ENCODE measurements at regions not wholly inside any gene's neighbourhood (a gene's known extent, or its start where the extent isn't known, plus 50 kb on each side); places are given as distances from the start of the nearest gene placed in this dataset.

DNA sequence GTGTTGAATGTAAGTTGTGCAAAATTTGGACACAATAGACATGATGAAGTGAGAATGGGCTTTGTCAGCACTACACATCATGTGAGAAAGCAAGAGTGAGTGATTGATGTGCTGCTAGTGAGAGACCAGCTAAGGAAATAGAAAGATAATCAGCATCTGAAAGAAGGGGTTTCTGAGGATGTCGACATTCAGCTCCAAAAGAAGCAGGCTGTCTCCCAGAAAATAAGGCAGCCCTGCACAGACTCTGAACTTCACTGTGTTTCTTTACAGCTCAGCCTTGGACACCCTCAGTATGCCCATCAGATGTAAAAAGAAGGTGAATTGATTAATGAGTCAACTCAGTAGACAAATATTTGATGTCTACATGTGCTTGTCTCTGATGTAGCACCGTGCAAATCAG, 80.8 kb upstream of the ADCY2 start:
- no peak overlapping the region for H3K4me3 ChIP-seq (ENCODE audit: low read depth, low read length)
- no peak for DNase-seq (ENCODE audit: low read depth)
- TF ChIP-seq, protein P1, sequence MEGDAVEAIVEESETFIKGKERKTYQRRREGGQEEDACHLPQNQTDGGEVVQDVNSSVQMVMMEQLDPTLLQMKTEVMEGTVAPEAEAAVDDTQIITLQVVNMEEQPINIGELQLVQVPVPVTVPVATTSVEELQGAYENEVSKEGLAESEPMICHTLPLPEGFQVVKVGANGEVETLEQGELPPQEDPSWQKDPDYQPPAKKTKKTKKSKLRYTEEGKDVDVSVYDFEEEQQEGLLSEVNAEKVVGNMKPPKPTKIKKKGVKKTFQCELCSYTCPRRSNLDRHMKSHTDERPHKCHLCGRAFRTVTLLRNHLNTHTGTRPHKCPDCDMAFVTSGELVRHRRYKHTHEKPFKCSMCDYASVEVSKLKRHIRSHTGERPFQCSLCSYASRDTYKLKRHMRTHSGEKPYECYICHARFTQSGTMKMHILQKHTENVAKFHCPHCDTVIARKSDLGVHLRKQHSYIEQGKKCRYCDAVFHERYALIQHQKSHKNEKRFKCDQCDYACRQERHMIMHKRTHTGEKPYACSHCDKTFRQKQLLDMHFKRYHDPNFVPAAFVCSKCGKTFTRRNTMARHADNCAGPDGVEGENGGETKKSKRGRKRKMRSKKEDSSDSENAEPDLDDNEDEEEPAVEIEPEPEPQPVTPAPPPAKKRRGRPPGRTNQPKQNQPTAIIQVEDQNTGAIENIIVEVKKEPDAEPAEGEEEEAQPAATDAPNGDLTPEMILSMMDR (IDR thresholded peaks at IDR 0.05; ENCODE audit: insufficient read depth, low read depth, low read length, missing control alignments) = no peak

- no peak for DNase-seq (ENCODE audit: low read depth)
Measured at GRCh38 chr5:7317751-7318150, 78.2 kb upstream of the ADCY2 start.

DNA sequence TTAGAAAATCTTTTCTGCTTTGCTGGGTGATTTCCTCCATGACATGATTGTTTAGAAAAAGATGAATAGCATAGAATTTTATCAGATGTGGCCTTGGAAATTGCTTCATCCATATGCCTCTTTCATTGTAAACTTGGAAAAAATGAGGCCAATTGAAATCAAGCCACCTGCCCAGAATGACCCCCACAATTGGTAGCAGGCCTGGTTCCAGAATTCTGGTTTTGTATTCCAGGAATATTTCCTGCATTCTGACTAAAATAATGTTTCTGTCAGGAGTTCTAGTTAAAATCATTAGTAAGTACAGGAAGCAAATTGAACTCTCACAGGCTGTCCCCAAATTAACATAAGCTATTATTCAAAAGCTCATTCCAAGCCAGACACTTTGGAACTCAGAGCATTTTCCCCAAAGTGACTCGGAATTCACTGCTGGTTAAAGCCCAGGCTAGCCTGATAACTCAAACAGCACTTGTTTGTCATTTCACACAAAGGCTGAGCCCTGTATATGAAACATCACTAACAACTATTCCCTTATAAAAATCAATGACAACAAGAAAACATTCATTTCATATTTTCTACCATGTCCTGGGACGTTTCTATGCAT, 75.1 kb upstream of the ADCY2 start:
- no peak for DNase-seq (ENCODE audit: low read depth)
- no peak overlapping the region for H3K4me3 ChIP-seq (ENCODE audit: low read depth, low read length)
- TF ChIP-seq, protein P1 (IDR thresholded peaks at IDR 0.05; ENCODE audit: insufficient read depth, low read depth, low read length, missing control alignments) = no peak

More at GRCh38 chr5:7317751-7318150, 78.2 kb upstream of the ADCY2 start:
- TF ChIP-seq, protein P1 (IDR thresholded peaks at IDR 0.05; ENCODE audit: insufficient read depth, low read depth, low read length, missing control alignments) = no peak
- no peak overlapping the region for H3K4me3 ChIP-seq (ENCODE audit: low read depth, low read length)

GRCh38 chr5:7321724-7322123, 74.2 kb upstream of the ADCY2 start:
- no peak overlapping the region for H3K4me3 ChIP-seq (ENCODE audit: low read depth, low read length)
- no peak for DNase-seq (ENCODE audit: low read depth)
- TF ChIP-seq, protein P1 (IDR thresholded peaks at IDR 0.05; ENCODE audit: insufficient read depth, low read depth, low read length, missing control alignments) = no peak

DNA sequence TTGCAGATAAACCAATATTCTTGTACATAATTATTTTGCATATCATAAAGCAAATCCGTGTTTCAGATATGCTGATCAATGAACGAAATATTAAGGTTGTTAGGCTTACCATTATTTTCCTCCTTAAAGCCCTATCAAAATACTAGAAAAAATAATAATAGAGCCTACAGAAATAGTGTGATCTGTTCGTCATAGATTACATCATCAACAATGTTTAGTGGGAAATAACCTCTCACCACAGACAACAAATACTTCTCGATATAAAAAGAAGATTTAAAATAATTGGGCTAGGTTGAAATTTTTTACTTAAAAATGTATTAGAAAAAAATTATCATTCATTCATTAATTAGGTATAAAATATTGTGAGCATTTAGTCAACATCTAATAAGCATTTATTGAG, 71.0 kb upstream of the ADCY2 start:
- H3K4me3 ChIP-seq (ENCODE audit: low read depth, low read length) = no peak overlapping the region
- DNase-seq (ENCODE audit: low read depth) = no peak
- TF ChIP-seq, protein P1 (IDR thresholded peaks at IDR 0.05; ENCODE audit: insufficient read depth, low read depth, low read length, missing control alignments) = no peak

- no peak for DNase-seq (ENCODE audit: low read depth)
- no peak overlapping the region for H3K4me3 ChIP-seq (ENCODE audit: low read depth, low read length)
- TF ChIP-seq, protein P1 (IDR thresholded peaks at IDR 0.05; ENCODE audit: insufficient read depth, low read depth, low read length, missing control alignments) = no peak
Measured at GRCh38 chr5:7325975-7326913, 69.7 kb upstream of the ADCY2 start.

Data from GM12865 (cell line).